Breast epithelium (tissue), 4 donors: ENCODE measurements at regions not wholly inside any gene's neighbourhood (a gene's known extent, or its start where the extent isn't known, plus 50 kb on each side); places are given as distances from the start of the nearest gene placed in this dataset.

Source experiments
- DNase-seq, 2 donors: peaks; one replicate each; pipeline ENCODE4 v3.0.0-alpha.2; 2019; ENCODE audit warnings: low spot score in 2 of 2
- H3K27ac ChIP-seq, 2 donors: fragments of 200-600 bp; sonication (generic) in 1 of 2; one replicate each; pipeline ENCODE4 v1.5.1; 2016 to 2019; ENCODE audit warnings: mild to moderate bottlenecking in 1 of 2
- H3K27me3 ChIP-seq, 2 donors: fragments of 200-600 bp; sonication (generic) in 1 of 2; one replicate each; pipeline versions ENCODE4 v1.5.1 to v1.6.0; 2017 to 2019; ENCODE audit warnings: control low read depth in 1 of 2, mild to moderate bottlenecking in 1 of 2
- H3K36me3 ChIP-seq: fragments of 200-600 bp; one replicate; pipeline ENCODE4 v1.5.1; 2019
- H3K4me1 ChIP-seq, 2 donors: fragments of 200-600 bp; sonication (generic); one replicate each; pipeline ENCODE4 v1.5.1; 2016 to 2019; ENCODE audit warnings: control low read depth in 1 of 2
- H3K4me3 ChIP-seq, 3 donors: fragments of 200-600 bp; sonication (generic); 1 replicate in 2 of 3; 2 replicates in 1 of 3; pipeline ENCODE4 v1.5.1; 2016 to 2019; ENCODE audit warnings: mild to moderate bottlenecking in 3 of 3, moderate library complexity in 2 of 3
- H3K9me3 ChIP-seq, 2 donors: fragments of 200-600 bp; sonication (generic) in 1 of 2; one replicate each; pipeline ENCODE4 v1.5.1; 2016 to 2019; ENCODE audit warnings: control low read depth in 1 of 2
- CTCF ChIP-seq, 3 donors: fragments of 450-650 bp; IDR thresholded peaks; one replicate each; pipeline ENCODE4 v1.5.1; 2016 to 2017; ENCODE audit warnings: antibody characterized with exemption in 3 of 3, mild to moderate bottlenecking in 3 of 3, moderate library complexity in 3 of 3
- POLR2A ChIP-seq: fragments of 450-650 bp; IDR thresholded peaks from one replicate; pipeline ENCODE4 v1.6.1; 2016; ENCODE audit warnings: antibody characterized with exemption, mild to moderate bottlenecking, moderate library complexity
- POLR2AphosphoS5 ChIP-seq, 3 donors: sonication (generic); formaldehyde crosslinking; IDR thresholded peaks; one replicate each; pipeline ENCODE4 v1.6.1; 2017; ENCODE audit warnings: antibody characterized with exemption in 3 of 3
- intact Hi-C: fragments of 100-400 bp; cut with DNase I; formaldehyde crosslinking; loops from one replicate; pipeline ENCODE4 v1.15.1; 2023; ENCODE audit warnings: low total_unique reads

GRCh38 chr5:133756036-133756435, 143.7 kb upstream of the FSTL4 start:
- Histone ChIP-seq H3K27me3 (no peaks in the 10 kb centered on the region), H3K4me1 (no peaks in the 10 kb centered on the region), H3K4me3 (no peak overlapping the region), H3K27ac (no peak overlapping the region), H3K9me3 (no peaks in the 10 kb centered on the region), H3K36me3 (no peaks in the 10 kb centered on the region)
- intact Hi-C loops = no loop called here
- no peak for DNase-seq
- TF ChIP-seq POLR2A (no peak), CTCF (IDR thresholded peaks at IDR 0.05) (no peak), POLR2AphosphoS5 (IDR thresholded peaks at IDR 0.05) (no peak)

- no peaks in the 10 kb centered on the region for H3K4me1 ChIP-seq
- no peaks in the 10 kb centered on the region for H3K27me3 ChIP-seq
- intact Hi-C loops = no loop called here
- H3K36me3 ChIP-seq = no peaks in the 10 kb centered on the region
- no peaks in the 10 kb centered on the region for H3K9me3 ChIP-seq
- H3K27ac ChIP-seq = no peak overlapping the region
- no peak for TF ChIP-seq POLR2AphosphoS5 (IDR thresholded peaks at IDR 0.05)
- no peak for TF ChIP-seq POLR2A
- TF ChIP-seq CTCF (IDR thresholded peaks at IDR 0.05) = no peak
- no peak for DNase-seq
- no peak overlapping the region for H3K4me3 ChIP-seq
Observed at GRCh38 chr5:133754575-133755169, 142.3 kb upstream of the FSTL4 start.

GRCh38 chr5:133753856-133754255, 141.5 kb upstream of the FSTL4 start:
- Histone ChIP-seq H3K4me1 (no peaks in the 10 kb centered on the region), H3K27me3 (no peaks in the 10 kb centered on the region), H3K27ac (no peak overlapping the region), H3K4me3 (no peak overlapping the region), H3K9me3 (no peaks in the 10 kb centered on the region), H3K36me3 (no peaks in the 10 kb centered on the region)
- no peak for TF ChIP-seq CTCF (IDR thresholded peaks at IDR 0.05)
- no peak for TF ChIP-seq POLR2AphosphoS5 (IDR thresholded peaks at IDR 0.05)
- TF ChIP-seq POLR2A = no peak
- peak in 1 of 2 donors; percentile 60 for DNase-seq
- intact Hi-C loops = no loop called here

- DNase-seq = no peak
- no peak for TF ChIP-seq CTCF (IDR thresholded peaks at IDR 0.05)
- TF ChIP-seq POLR2AphosphoS5 (IDR thresholded peaks at IDR 0.05) = no peak
- no peak for TF ChIP-seq POLR2A
- Histone ChIP-seq H3K27ac (no peak overlapping the region), H3K9me3 (no peaks in the 10 kb centered on the region), H3K36me3 (no peaks in the 10 kb centered on the region), H3K4me1 (no peaks in the 10 kb centered on the region), H3K27me3 (no peaks in the 10 kb centered on the region), H3K4me3 (no peak overlapping the region)
- intact Hi-C loops = no loop called here
Observed at GRCh38 chr5:133751846-133752245, 139.5 kb upstream of the FSTL4 start.

- Histone ChIP-seq H3K4me3 (no peak overlapping the region), H3K36me3 (no peaks in the 10 kb centered on the region), H3K4me1 (no peaks in the 10 kb centered on the region), H3K27me3 (no peaks in the 10 kb centered on the region), H3K9me3 (no peaks in the 10 kb centered on the region), H3K27ac (no peak overlapping the region)
- TF ChIP-seq POLR2A (no peak), CTCF (IDR thresholded peaks at IDR 0.05) (no peak), POLR2AphosphoS5 (IDR thresholded peaks at IDR 0.05) (no peak)
- intact Hi-C loops = no loop called here
- no peak for DNase-seq
Observed at GRCh38 chr5:133751421-133751820, 139.1 kb upstream of the FSTL4 start.
